CD14-positive monocyte (primary cell): ENCODE measurements at regions not wholly inside any gene's neighbourhood (a gene's known extent, or its start where the extent isn't known, plus 50 kb on each side); places are given as distances from the start of the nearest gene placed in this dataset.

ENCODE experiments used
- DNase-seq, 3 donors: peaks; one replicate each; pipeline ENCODE4 v3.0.0-alpha.2; 2011 to 2022
- H2AFZ ChIP-seq: 2 replicates; pipeline ENCODE4 v1.6.0; 2012; ENCODE audit warnings: mild to moderate bottlenecking, low read depth, low read length, inconsistent platforms; ENCODE audit not compliant: insufficient read depth, poor library complexity, severe bottlenecking
- H3K27ac ChIP-seq, 2 donors: 1 replicate in 1 of 2; 2 replicates in 1 of 2; pipeline ENCODE4 v1.5.1; 2012 to 2013; ENCODE audit warnings: low read length in 2 of 2, control low read depth in 1 of 2, inconsistent platforms in 1 of 2, low read depth in 1 of 2, mild to moderate bottlenecking in 1 of 2
- H3K27me3 ChIP-seq, 2 donors: one replicate each; pipeline versions ENCODE4 v1.6.0 to v1.6.1; 2011 to 2013; ENCODE audit warnings: low read length in 2 of 2; ENCODE audit not compliant: control insufficient read depth in 2 of 2, insufficient read depth in 2 of 2
- H3K36me3 ChIP-seq, 2 donors: replicated peaks in 1 of 2; 1 replicate in 1 of 2; 2 replicates in 1 of 2; pipeline versions ENCODE4 v1.5.1 to v1.6.1; 2012 to 2013; ENCODE audit warnings: low read length in 2 of 2, control low read depth in 1 of 2, inconsistent platforms in 1 of 2, mild to moderate bottlenecking in 1 of 2; ENCODE audit not compliant: insufficient read depth in 2 of 2, control insufficient read depth in 1 of 2
- H3K4me1 ChIP-seq, 2 donors: 1 replicate in 1 of 2; 2 replicates in 1 of 2; pipeline versions ENCODE4 v1.5.1 to v1.6.1; 2012 to 2013; ENCODE audit warnings: low read length in 2 of 2, control low read depth in 1 of 2, inconsistent platforms in 1 of 2, mild to moderate bottlenecking in 1 of 2, moderate library complexity in 1 of 2; ENCODE audit not compliant: insufficient read depth in 2 of 2, control insufficient read depth in 1 of 2
- H3K4me2 ChIP-seq: replicated peaks from 2 replicates; pipeline ENCODE3; 2012; ENCODE audit warnings: low read length, moderate library complexity, mild to moderate bottlenecking; ENCODE audit not compliant: poor library complexity, severe bottlenecking; ENCODE audit errors: extremely low read depth
- H3K4me3 ChIP-seq, 3 experiments: fragments of 200-600 bp in 1 of 3; sonication (generic) in 1 of 3; replicated peaks in 1 of 3; 1 replicate in 2 of 3; 2 replicates in 1 of 3; pipeline ENCODE4 v1.5.1; 2011 to 2013; ENCODE audit warnings: low read length in 3 of 3, mild to moderate bottlenecking in 3 of 3, control low read depth in 2 of 3, low read depth in 2 of 3, inconsistent platforms in 1 of 3, moderate library complexity in 1 of 3
- H3K79me2 ChIP-seq: 2 replicates; pipeline ENCODE4 v1.6.0; 2012; ENCODE audit warnings: mild to moderate bottlenecking, control low read depth, inconsistent platforms, low read length, moderate library complexity; ENCODE audit not compliant: insufficient read depth
- H3K9ac ChIP-seq: 2 replicates; pipeline ENCODE4 v1.6.0; 2017; ENCODE audit warnings: low read length, mild to moderate bottlenecking; ENCODE audit not compliant: insufficient read depth, poor library complexity, severe bottlenecking
- H3K9me3 ChIP-seq, 2 donors: replicated peaks in 1 of 2; 1 replicate in 1 of 2; 2 replicates in 1 of 2; pipeline versions ENCODE4 v1.5.1 to v1.6.1; 2012 to 2013; ENCODE audit warnings: low read length in 2 of 2, control low read depth in 1 of 2; ENCODE audit not compliant: control insufficient read depth in 1 of 2, insufficient read depth in 1 of 2
- H4K20me1 ChIP-seq: 2 replicates; pipeline ENCODE4 v1.6.0; 2012; ENCODE audit warnings: mild to moderate bottlenecking, low read length, control low read depth, moderate library complexity; ENCODE audit not compliant: insufficient read depth
- H3K27ac Mint-ChIP-seq, 7 donors: one replicate each; pipeline ENCODE4 v1.8.0; 2020; ENCODE audit warnings: mild to moderate bottlenecking in 7 of 7, mixed read lengths in 7 of 7, moderate library complexity in 6 of 7, inconsistent platforms in 2 of 7
- H3K27me3 Mint-ChIP-seq, 3 donors: one replicate each; pipeline ENCODE4 v1.8.0; 2021 to 2022; ENCODE audit warnings: low read depth in 3 of 3, mild to moderate bottlenecking in 3 of 3, mixed read lengths in 3 of 3, moderate library complexity in 3 of 3, inconsistent platforms in 1 of 3
- H3K36me3 Mint-ChIP-seq, 2 donors: one replicate each; pipeline ENCODE4 v1.8.0; 2020; ENCODE audit warnings: mixed read lengths in 2 of 2, inconsistent platforms in 1 of 2, mild to moderate bottlenecking in 1 of 2
- H3K4me1 Mint-ChIP-seq: one replicate; pipeline ENCODE4 v1.8.0; 2020; ENCODE audit warnings: mild to moderate bottlenecking, mixed read lengths
- H3K4me3 Mint-ChIP-seq, 2 donors: one replicate each; pipeline ENCODE4 v1.8.0; 2020; ENCODE audit warnings: mild to moderate bottlenecking in 2 of 2, mixed read lengths in 2 of 2, moderate library complexity in 1 of 2
- H3K9me3 Mint-ChIP-seq, 7 donors: one replicate each; pipeline ENCODE4 v1.8.0; 2020 to 2022; ENCODE audit warnings: mixed read lengths in 7 of 7, mild to moderate bottlenecking in 6 of 7, moderate library complexity in 6 of 7, inconsistent platforms in 2 of 7
- CTCF ChIP-seq: fragments of 200-600 bp; IDR thresholded peaks from one replicate; pipeline ENCODE4 v1.8.0; 2022; ENCODE audit warnings: antibody characterized with exemption, mild to moderate bottlenecking
- WGBS: methylation state at CpG from one replicate; pipeline ENCODE4 v1.1.5; 2013; ENCODE audit warnings: missing lambda C conversion rate; ENCODE audit not compliant: insufficient coverage; 5-methylcytosine and 5-hydroxymethylcytosine counted together
- intact Hi-C, 2 donors: fragments of 100-400 bp; cut with micrococcal nuclease; formaldehyde crosslinking; loops; one replicate each; pipeline versions ENCODE4 v1.15.0 to v1.15.1; 2023

- Histone ChIP-seq H3K36me3 (no peaks in the 10 kb centered on the region), H3K27ac (no peak overlapping the region), H3K4me1 (no peaks in the 10 kb centered on the region), H4K20me1 (no peaks in the 10 kb centered on the region), H3K4me2 (no peak overlapping the region), H3K27me3 (no peaks in the 10 kb centered on the region), H3K9ac (no peak overlapping the region), H3K4me3 (no peak overlapping the region), H3K79me2 (no peaks in the 10 kb centered on the region), H2AFZ (no peak overlapping the region), H3K9me3 (peaks cover 0 to 17% of the 10 kb centered on the region in 2 donors)
- Mint-ChIP-seq H3K36me3 (no peaks in the 10 kb centered on the region), H3K27me3 (no peaks in the 10 kb centered on the region), H3K4me1 (no peaks in the 10 kb centered on the region), H3K27ac (no peak overlapping the region), H3K9me3 (peaks cover 11 to 38% (median 20%) of the 10 kb centered on the region in 7 donors), H3K4me3 (no peak overlapping the region)
- DNase-seq, result no peak
- intact Hi-C loops, result no loop called here
- no peak for TF ChIP-seq CTCF
- WGBS, result no CpG with 5 or more reads among the region's 1 CpG
These were observed 70.4 kb upstream of the VCAM1 start for GRCh38 chr1:100649146-100649545.

GRCh38 chr1:100657876-100658715 lies 61.4 kb upstream of the VCAM1 start:
- no peak for DNase-seq
- Mint-ChIP-seq H3K36me3 (no peaks in the 10 kb centered on the region), H3K27me3 (peaks cover 0 to 3% (median 0%) of the 10 kb centered on the region in 3 donors), H3K27ac (no peak overlapping the region), H3K9me3 (peaks cover 0 to 3% (median 0%) of the 10 kb centered on the region in 7 donors), H3K4me3 (no peak overlapping the region), H3K4me1 (no peaks in the 10 kb centered on the region)
- no peak overlapping the region for H3K4me3 ChIP-seq
- H3K27me3 ChIP-seq, result no peaks in the 10 kb centered on the region
- no peaks in the 10 kb centered on the region for H3K79me2 ChIP-seq
- H3K36me3 ChIP-seq, result no peaks in the 10 kb centered on the region
- H3K9me3 ChIP-seq, result no peaks in the 10 kb centered on the region
- no peaks in the 10 kb centered on the region for H4K20me1 ChIP-seq
- H3K4me2 ChIP-seq, result no peak overlapping the region
- H3K27ac ChIP-seq, result no peak overlapping the region
- intact Hi-C loops, result no loop called here
- H3K4me1 ChIP-seq, result no peaks in the 10 kb centered on the region
- TF ChIP-seq CTCF, result no peak
- H3K9ac ChIP-seq, result no peak overlapping the region
- WGBS, result 100% methylated on average over 1 of the region's 10 CpGs
- H2AFZ ChIP-seq, result no peak overlapping the region
